GM18507 (cell line): ENCODE measurements at regions not wholly inside any gene's neighbourhood (a gene's known extent, or its start where the extent isn't known, plus 50 kb on each side); places are given as distances from the start of the nearest gene placed in this dataset.
"Not testable (repeated sequence)": the region's sequence is repeated elsewhere in the genome, so short reads cannot be mapped to it uniquely, and the experiment has no call there.

Experiments
- DNase-seq: peaks from one replicate; pipeline ENCODE4 v3.0.0; 2011; ENCODE audit warnings: low read depth; ENCODE audit not compliant: insufficient read length; ENCODE audit errors: extremely low spot score
- FAIRE-seq: peaks from 2 replicates; lab custom pipeline; 2011; peaks lifted over from hg19 to GRCh38; lab: Jason Lieb, UNC

DNA sequence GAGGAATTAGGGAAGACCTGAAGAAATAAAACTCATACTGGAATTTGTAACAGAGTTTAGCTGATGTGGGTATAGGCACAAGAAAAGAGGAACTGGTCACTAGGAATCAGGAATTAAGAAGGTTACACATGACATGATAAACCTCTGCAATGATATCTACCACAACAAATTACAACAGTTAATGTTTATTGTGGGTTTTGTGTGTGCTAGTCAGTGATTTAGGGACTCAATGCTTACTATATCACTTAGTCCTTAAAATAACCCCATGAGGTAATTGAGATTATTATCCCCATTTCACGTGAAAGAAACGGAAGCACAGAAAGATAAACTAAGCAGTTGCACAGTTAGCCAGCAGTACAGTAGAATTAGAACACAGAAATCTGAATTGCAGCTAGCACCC lies 415.8 kb upstream of the ZEB2 start:
- FAIRE-seq (no peak), DNase-seq (no peak)

DNA sequence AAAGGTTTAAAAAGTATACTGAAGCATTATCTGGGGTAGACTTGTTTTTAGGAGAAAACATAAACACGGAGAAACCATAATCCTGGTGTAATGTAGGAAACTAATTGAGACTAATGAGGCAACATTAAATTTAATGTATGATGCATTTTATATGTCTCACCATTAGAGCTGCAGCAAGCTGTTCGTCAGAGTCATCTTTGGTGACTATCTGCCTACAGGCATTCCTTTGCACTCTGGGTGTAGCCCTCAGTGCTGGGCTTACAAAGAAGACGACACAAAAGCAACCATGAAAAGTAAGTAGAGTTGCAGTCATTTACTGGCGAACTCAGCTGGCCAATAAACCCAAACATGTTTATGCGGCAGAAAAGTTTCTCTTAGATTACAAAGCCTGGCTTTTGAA lies 415.3 kb upstream of the ZEB2 start:
- FAIRE-seq: no peak
- no peak for DNase-seq

DNA sequence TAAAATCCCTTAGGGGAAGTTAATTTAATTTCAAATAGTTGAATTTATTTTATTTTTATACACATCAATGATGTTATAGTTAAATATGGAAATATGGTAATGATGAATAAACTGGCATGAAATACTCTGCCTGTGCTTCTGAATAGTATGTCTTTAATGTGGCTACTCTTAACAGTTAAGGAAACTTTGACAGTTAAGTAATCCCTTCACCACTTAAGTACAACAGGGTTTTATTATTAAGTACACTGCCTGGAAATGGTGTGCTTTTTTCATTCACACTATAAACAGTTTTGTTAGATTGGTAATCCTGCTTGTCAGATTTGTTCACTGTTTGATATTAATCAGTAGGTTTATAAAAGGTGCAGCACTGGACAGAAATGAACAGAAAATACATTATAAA lies 412.0 kb upstream of the ZEB2 start:
- DNase-seq: no peak

GRCh38 chr2:144931480-144931879 lies 411.6 kb upstream of the ZEB2 start:
- no peak for DNase-seq
- no peak for FAIRE-seq

More for the DNA sequence above, 412.0 kb upstream of the ZEB2 start:
- FAIRE-seq: no peak

DNA sequence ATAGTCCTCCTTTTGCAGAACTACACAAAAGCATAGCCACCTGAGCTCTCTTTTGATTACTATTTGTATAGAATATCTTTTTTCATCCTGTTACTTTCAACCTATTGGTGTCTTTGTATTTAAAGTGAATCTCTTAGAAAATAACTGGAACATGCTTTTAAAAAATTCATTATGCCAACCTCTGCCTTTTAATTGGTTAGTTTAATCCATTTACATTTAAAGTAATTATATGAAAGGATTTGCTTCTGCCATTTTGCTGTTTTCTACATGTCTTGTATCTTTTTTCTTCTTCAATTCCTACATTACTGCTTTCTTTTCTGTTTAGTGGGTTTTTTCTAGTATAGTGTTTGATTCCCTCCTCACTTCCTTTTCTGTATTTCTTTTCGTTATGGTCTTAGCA lies 407.5 kb upstream of the ZEB2 start:
- no peak for DNase-seq
- no peak for FAIRE-seq

GRCh38 chr2:144925886-144926285 lies 406.0 kb upstream of the ZEB2 start:
- no peak for DNase-seq
- FAIRE-seq: no peak

GRCh38 chr2:144924827-144925226 lies 404.9 kb upstream of the ZEB2 start:
- DNase-seq (no peak), FAIRE-seq (no peak)

DNA sequence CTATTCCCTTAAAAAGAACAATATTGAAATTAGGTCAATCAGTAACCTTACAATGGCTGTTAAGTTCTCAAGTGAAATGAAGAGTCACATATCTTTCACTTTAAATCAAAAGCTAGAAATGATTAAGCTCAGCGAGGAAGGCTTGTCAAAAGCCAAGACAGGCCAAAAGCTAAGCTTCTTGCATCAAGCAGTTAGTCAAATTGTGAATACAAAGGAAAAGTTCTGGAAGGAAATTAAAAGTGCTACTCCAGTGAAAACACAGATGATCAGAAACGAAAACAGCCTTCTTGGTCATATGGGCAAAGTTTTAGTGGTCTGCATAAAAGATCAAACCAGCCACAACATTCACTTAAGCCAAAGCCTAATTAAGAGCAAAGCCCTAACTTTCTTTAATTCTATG lies 402.6 kb upstream of the ZEB2 start:
- FAIRE-seq (no peak), DNase-seq (no peak)

GRCh38 chr2:144920755-144921530 lies 401.0 kb upstream of the ZEB2 start:
- FAIRE-seq (no peak), DNase-seq (no peak)

DNA sequence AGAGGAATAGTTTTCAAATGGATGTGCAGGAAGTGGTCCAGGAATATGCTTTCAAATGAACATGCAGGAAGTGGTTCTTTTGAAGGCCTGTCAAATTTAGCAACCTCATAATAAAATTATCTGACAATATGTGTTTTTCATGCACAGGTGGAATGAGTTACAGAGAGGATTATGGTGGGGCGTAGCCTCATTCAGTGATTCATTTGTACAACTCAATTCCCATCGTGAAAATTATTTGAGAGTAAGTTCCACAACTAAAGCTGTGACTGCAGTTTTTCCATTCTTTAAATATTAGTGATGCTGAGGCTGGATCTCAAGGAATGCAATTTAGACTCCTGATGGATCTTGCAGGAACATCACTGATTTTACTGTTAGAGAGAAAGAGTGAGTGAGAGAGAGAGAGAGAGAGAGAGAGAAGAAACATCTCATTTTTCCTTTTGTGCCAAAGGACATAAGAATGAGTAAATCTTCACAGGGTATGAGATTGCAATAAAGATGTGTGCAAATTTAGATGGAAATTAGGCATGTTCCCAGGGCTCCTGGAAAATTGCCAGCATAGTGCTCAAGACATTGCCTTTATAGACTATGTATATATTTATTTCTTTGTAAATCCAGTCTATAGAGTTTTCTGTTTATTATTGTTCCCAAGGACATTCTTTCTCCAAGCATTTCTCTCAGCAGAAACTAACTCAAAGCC lies 394.9 kb upstream of the ZEB2 start:
- no peak for DNase-seq

DNA sequence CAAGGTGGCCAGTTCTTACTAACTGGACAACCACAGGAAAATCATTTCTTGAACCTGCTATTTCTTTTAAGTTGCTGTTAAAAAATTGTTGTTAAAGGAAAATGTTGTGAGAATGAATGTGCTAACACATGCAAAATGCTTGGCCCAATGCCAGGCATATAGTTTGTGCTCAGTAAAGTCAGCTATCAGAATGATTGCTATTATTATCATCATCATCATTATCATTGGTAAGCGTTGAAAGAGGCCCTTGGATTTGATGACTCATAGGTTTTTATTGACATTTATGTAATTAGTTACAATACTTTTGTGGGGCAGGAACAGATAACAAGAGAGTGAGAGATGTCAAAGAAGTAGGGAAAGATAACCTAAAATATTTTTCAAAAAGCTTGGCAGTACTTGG lies 394.2 kb upstream of the ZEB2 start:
- DNase-seq: no peak
- no peak for FAIRE-seq

More for the DNA sequence above, 394.9 kb upstream of the ZEB2 start:
- no peak for FAIRE-seq

DNA sequence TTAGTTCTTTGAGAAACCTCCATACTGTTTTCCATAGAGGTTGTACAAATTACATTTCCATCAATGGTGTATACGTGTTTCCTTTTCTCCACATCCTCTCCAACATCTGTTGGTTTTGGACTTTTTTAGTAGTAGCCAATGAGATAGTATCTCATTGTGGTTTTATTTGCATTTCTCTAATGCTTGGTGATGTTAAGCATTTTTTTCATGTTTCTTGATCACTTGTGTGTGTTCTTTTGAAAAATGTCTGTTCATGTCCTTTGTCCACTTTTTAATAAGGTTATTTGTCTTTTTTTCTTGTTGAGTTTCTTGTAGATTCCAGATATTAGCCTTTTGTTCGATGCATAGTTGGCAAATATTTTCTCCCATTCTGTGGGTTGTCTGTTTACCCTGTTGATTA lies 392.3 kb upstream of the ZEB2 start:
- FAIRE-seq (no peak), DNase-seq (no peak)

- DNase-seq (no peak), FAIRE-seq (no peak)
Measured at GRCh38 chr2:144905956-144906355, 386.0 kb upstream of the ZEB2 start.

- DNase-seq: no peak
- no peak for FAIRE-seq
Measured at GRCh38 chr2:144904612-144905011, 384.7 kb upstream of the ZEB2 start.

GRCh38 chr2:144903045-144903444 lies 383.1 kb upstream of the ZEB2 start:
- not testable (repeated sequence) for DNase-seq, FAIRE-seq

DNA sequence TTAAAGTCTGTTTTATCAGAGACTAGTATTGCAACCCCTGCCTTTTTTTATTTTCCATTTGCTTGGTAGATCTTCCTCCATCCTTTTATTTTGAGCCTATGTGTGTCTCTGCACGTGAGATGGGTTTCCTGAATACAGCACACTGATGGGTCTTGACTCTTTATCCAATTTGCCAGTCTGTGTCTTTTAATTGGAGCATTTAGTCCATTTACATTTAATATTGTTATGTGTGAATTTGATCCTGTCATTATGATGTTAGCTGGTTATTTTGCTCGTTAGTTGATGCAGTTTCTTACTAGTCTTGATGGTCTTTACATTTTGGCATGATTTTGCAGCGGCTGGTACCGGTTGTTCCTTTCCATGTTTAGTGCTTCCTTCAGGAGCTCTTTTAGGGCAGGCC lies 381.5 kb upstream of the ZEB2 start:
- not testable (repeated sequence) for FAIRE-seq, DNase-seq

DNA sequence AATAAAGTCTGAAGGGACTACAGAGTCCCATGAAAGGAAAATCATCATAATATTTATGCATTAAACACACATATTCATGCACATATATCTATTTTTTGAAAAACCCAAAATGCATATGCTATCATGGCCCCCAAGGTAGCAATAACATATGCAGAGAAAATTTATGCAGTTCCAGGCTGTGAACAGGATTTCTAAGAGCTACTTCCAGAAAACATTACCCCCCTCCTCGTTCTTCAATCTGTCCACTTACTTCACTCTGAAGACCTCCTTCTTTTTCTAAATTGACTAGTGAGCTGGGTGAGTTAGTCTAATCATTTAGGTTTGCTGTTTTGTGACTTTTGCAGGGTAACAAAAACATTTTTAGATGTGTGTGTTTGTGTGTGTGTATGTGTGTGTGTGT lies 376.4 kb upstream of the ZEB2 start:
- DNase-seq (no peak), FAIRE-seq (no peak)

- DNase-seq: no peak
- no peak for FAIRE-seq
Measured at GRCh38 chr2:144894612-144895599, 375.0 kb upstream of the ZEB2 start.

GRCh38 chr2:144893464-144893863 lies 373.5 kb upstream of the ZEB2 start:
- DNase-seq (no peak), FAIRE-seq (no peak)

DNA sequence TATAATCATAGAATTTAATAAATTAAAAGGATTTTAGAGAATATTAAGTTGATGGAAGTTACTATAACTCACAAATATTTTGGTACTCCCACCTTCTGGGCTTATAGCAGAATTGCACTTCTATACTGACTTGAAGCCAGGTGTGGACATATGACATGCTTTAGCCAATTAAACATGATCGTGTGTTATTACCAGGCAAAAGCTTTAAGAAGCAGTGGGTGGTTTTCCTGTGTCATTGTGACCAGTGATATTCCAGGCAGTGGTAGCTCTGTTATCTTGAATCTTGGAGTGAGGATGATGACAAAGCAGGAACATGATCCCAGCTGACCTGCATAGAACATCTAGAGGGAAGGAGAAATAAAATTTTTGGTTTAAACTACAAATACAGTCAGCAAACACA lies 370.9 kb upstream of the ZEB2 start:
- FAIRE-seq (no peak), DNase-seq (no peak)
